Esophagus muscularis mucosa (tissue), 2 donors: ENCODE measurements at regions not wholly inside any gene's neighbourhood (a gene's known extent, or its start where the extent isn't known, plus 50 kb on each side); places are given as distances from the start of the nearest gene placed in this dataset.

Source experiments
- EP300 ChIP-seq: sonication (generic); formaldehyde crosslinking; IDR thresholded peaks from one replicate; pipeline ENCODE4 v1.6.1; 2017; ENCODE audit warnings: antibody characterized with exemption
- POLR2A ChIP-seq: fragments of 450-650 bp; IDR thresholded peaks from one replicate; pipeline ENCODE4 v1.6.1; 2017; ENCODE audit warnings: antibody characterized with exemption, moderate library complexity, mild to moderate bottlenecking, low read depth

GRCh38 chr1:118334506-118334905, 149.5 kb upstream of the SPAG17 start:
- no peak for TF ChIP-seq POLR2A
- TF ChIP-seq EP300, result no peak
